ENCODE measurements at regions not wholly inside any gene's neighbourhood (a gene's known extent, or its start where the extent isn't known, plus 50 kb on each side); places are given as distances from the start of the nearest gene placed in this dataset.

- DNase-seq (ENCODE audit: low spot score), result no peak
- TF ChIP-seq CTCF (IDR thresholded peaks at IDR 0.05; ENCODE audit: extremely low read depth, missing control alignments), result no peak
These were observed 611.9 kb upstream of the CCDC54 start for GRCh38 chr3:106765342-106765741.

- TF ChIP-seq CTCF (IDR thresholded peaks at IDR 0.05; ENCODE audit: extremely low read depth, missing control alignments), result no peak
- no peak for DNase-seq (ENCODE audit: low spot score)
These were observed 608.2 kb upstream of the CCDC54 start for GRCh38 chr3:106768941-106769480.

- DNase-seq (ENCODE audit: low spot score), result no peak
- TF ChIP-seq CTCF (IDR thresholded peaks at IDR 0.05; ENCODE audit: extremely low read depth, missing control alignments), result no peak
These were observed 603.4 kb upstream of the CCDC54 start for GRCh38 chr3:106773795-106774194.

GRCh38 chr3:106783231-106783630, 594.0 kb upstream of the CCDC54 start:
- TF ChIP-seq CTCF (IDR thresholded peaks at IDR 0.05; ENCODE audit: extremely low read depth, missing control alignments), result no peak

GRCh38 chr3:106789276-106789675, 588.0 kb upstream of the CCDC54 start:
- no peak for TF ChIP-seq CTCF (IDR thresholded peaks at IDR 0.05; ENCODE audit: extremely low read depth, missing control alignments)
- DNase-seq (ENCODE audit: low spot score), result no peak

More at GRCh38 chr3:106783231-106783630, 594.0 kb upstream of the CCDC54 start:
- DNase-seq (ENCODE audit: low spot score), result no peak

GRCh38 chr3:106792716-106793115, 584.5 kb upstream of the CCDC54 start:
- no peak for TF ChIP-seq CTCF (IDR thresholded peaks at IDR 0.05; ENCODE audit: extremely low read depth, missing control alignments)
- DNase-seq (ENCODE audit: low spot score), result no peak

GRCh38 chr3:106794442-106794841, 582.8 kb upstream of the CCDC54 start:
- no peak for TF ChIP-seq CTCF (IDR thresholded peaks at IDR 0.05; ENCODE audit: extremely low read depth, missing control alignments)
- no peak for DNase-seq (ENCODE audit: low spot score)

All from GM20000 (cell line).